Thymus (tissue), 11 donors: ENCODE measurements at regions not wholly inside any gene's neighbourhood (a gene's known extent, or its start where the extent isn't known, plus 50 kb on each side); places are given as distances from the start of the nearest gene placed in this dataset.

ENCODE experiments used
- DNase-seq, 9 donors: peaks; one replicate each; pipeline ENCODE4 v3.0.0-alpha.2; 2013; ENCODE audit warnings: low spot score in 9 of 9, low read depth in 6 of 9, missing footprints in 1 of 9
- H3K27ac ChIP-seq, 2 donors: one replicate each; pipeline ENCODE4 v1.5.1; 2013; ENCODE audit warnings: control low read depth in 1 of 2, low read depth in 1 of 2, low read length in 1 of 2, mild to moderate bottlenecking in 1 of 2, moderate library complexity in 1 of 2
- H3K27me3 ChIP-seq, 2 donors: one replicate each; pipeline ENCODE4 v1.5.1; 2013; ENCODE audit warnings: low read length in 1 of 2; ENCODE audit not compliant: control insufficient read depth in 2 of 2, insufficient read depth in 1 of 2
- H3K36me3 ChIP-seq, 2 donors: one replicate each; pipeline ENCODE4 v1.5.1; 2013; ENCODE audit warnings: low read length in 1 of 2, mild to moderate bottlenecking in 1 of 2, moderate library complexity in 1 of 2; ENCODE audit not compliant: control insufficient read depth in 2 of 2, insufficient read depth in 2 of 2
- H3K4me1 ChIP-seq, 2 donors: one replicate each; pipeline ENCODE4 v1.5.1; 2013; ENCODE audit warnings: low read length in 2 of 2; ENCODE audit not compliant: control insufficient read depth in 2 of 2, insufficient read depth in 2 of 2
- H3K4me3 ChIP-seq, 2 donors: one replicate each; pipeline ENCODE4 v1.5.1; 2013; ENCODE audit warnings: low read length in 2 of 2, control low read depth in 1 of 2, mild to moderate bottlenecking in 1 of 2
- H3K9me3 ChIP-seq, 2 donors: one replicate each; pipeline ENCODE4 v1.5.1; 2013; ENCODE audit warnings: low read length in 1 of 2, mild to moderate bottlenecking in 1 of 2; ENCODE audit not compliant: control insufficient read depth in 2 of 2, insufficient read depth in 1 of 2
- WGBS: extraction: QIAGEN DNeasy Blood & Tissue Kit; methylation state at CpG from one replicate; pipeline ENCODE4 v1.1.7; 2013; 5-methylcytosine and 5-hydroxymethylcytosine counted together
- donor health status: healthy.

DNA sequence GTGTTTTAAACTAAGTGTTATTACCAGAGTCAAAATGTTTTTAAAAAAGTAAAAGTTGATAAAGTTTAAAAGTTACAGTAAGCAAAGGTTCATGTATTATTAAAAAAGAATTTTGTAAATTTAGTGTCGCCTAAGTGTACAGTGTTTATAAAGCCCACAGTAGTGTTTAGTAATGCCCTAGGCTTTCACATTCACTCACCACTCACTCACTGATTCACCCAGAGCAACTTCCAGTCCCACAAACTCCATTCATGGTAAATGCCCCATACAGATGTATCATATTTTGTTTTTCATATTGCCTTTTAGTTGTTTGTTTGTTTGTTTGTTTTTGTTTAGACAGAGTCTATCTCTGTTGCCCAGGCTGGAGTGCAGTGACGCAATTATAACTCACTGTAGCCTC lies 353.8 kb upstream of the PTBP2 start:
- H3K4me1 ChIP-seq = no peaks in the 10 kb centered on the region
- H3K27me3 ChIP-seq = no peaks in the 10 kb centered on the region
- 98% methylated on average over 2 of the region's 2 CpGs for WGBS
- H3K27ac ChIP-seq = no peak overlapping the region
- no peaks in the 10 kb centered on the region for H3K36me3 ChIP-seq
- H3K9me3 ChIP-seq = no peaks in the 10 kb centered on the region
- H3K4me3 ChIP-seq = no peak overlapping the region
- no peak for DNase-seq

- 61% methylated on average over 5 of the region's 5 CpGs for WGBS
- Histone ChIP-seq H3K4me3 (no peak overlapping the region), H3K9me3 (no peaks in the 10 kb centered on the region), H3K4me1 (no peaks in the 10 kb centered on the region), H3K27ac (no peak overlapping the region), H3K36me3 (no peaks in the 10 kb centered on the region), H3K27me3 (no peaks in the 10 kb centered on the region)
- DNase-seq = no peak
These were observed 350.8 kb upstream of the PTBP2 start for GRCh38 chr1:96370757-96371156.

GRCh38 chr1:96372881-96373280 lies 348.7 kb upstream of the PTBP2 start:
- no peak overlapping the region for H3K4me3 ChIP-seq
- H3K4me1 ChIP-seq = no peaks in the 10 kb centered on the region
- no peaks in the 10 kb centered on the region for H3K36me3 ChIP-seq
- DNase-seq = no peak
- WGBS = 98% methylated on average over 1 of the region's 1 CpG
- H3K27me3 ChIP-seq = no peaks in the 10 kb centered on the region
- no peak overlapping the region for H3K27ac ChIP-seq
- H3K9me3 ChIP-seq = peaks cover 0 to 10% of the 10 kb centered on the region in 2 donors

GRCh38 chr1:96374076-96374762 lies 347.4 kb upstream of the PTBP2 start:
- 95% methylated on average over 1 of the region's 1 CpG for WGBS
- Histone ChIP-seq H3K9me3 (peaks cover 0 to 10% of the 10 kb centered on the region in 2 donors), H3K27ac (no peak overlapping the region), H3K4me3 (no peak overlapping the region), H3K36me3 (no peaks in the 10 kb centered on the region), H3K4me1 (no peaks in the 10 kb centered on the region), H3K27me3 (no peaks in the 10 kb centered on the region)
- DNase-seq = no peak

DNA sequence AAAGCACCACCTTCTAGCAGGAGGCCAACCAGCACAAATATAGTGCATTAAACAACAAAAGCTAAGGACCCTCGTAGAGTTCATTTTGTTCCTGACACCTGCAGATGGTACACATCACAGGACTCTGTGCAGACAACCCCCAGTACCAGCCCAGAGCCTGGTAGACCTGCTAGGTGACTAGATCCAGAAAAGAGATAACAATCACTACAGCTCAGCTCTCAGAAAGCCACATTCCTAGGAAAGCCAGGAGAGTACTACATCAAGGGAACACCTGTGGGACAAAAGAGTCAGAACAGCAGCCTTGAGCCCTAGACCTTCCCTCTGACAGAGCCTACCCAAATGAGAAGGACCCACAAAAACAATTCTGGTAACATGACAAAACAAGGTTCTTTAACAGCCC lies 344.7 kb upstream of the PTBP2 start:
- H3K27ac ChIP-seq = no peak overlapping the region
- H3K9me3 ChIP-seq = peaks cover 0 to 10% of the 10 kb centered on the region in 2 donors
- H3K36me3 ChIP-seq = no peaks in the 10 kb centered on the region
- H3K27me3 ChIP-seq = no peaks in the 10 kb centered on the region
- 73% methylated on average over 1 of the region's 1 CpG for WGBS
- no peaks in the 10 kb centered on the region for H3K4me1 ChIP-seq
- H3K4me3 ChIP-seq = no peak overlapping the region
- DNase-seq = no peak

- Histone ChIP-seq H3K9me3 (no peaks in the 10 kb centered on the region), H3K27me3 (no peaks in the 10 kb centered on the region), H3K4me1 (no peaks in the 10 kb centered on the region), H3K36me3 (no peaks in the 10 kb centered on the region), H3K27ac (no peak overlapping the region), H3K4me3 (no peak overlapping the region)
- DNase-seq = no peak
- WGBS = 83% methylated on average over 2 of the region's 2 CpGs
These were observed 337.0 kb upstream of the PTBP2 start for GRCh38 chr1:96384611-96385010.

GRCh38 chr1:96387785-96388184 lies 333.8 kb upstream of the PTBP2 start:
- no peaks in the 10 kb centered on the region for H3K36me3 ChIP-seq
- 92% methylated on average over 3 of the region's 3 CpGs for WGBS

DNA sequence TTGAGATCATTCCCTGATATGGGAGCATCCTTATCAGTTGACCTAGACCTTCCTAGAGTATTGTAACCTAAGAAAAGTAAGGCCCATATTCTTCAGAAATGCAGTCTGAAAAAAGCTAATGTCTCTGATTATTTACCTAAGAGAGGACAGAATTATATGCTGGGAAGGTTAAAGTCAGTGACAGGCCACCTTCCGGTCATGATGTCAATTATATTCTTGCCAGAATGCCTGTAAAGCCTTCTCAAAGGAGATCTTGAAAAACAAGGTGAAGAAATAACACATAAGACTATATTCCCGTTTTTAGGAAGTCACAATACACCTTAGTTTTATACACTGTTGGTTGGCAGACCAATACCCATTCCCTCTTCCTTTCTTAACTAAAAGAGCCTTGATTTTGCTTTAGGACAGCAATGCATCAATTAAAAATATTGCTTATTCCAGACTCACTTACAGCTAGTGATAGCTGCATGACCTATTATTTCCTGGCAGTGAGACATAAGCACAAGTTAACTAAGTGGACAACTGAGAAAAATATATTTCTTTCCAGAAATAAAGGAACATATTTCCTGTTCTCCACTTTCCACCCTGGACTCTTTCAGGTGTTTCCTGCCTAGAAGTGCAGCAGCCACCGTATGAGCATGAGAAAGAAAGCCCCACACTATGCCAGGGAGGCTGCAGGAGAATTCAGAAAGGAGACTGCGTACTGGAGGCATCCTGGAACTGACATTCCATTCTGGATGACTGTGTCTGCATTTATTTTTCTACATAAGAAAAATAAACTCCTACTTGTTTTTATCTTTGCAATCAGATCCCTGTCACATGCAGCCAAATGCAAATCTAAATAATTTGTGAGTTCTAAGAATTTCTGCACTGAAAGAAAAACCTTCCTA lies 332.9 kb upstream of the PTBP2 start:
- no peaks in the 10 kb centered on the region for H3K36me3 ChIP-seq
- H3K4me1 ChIP-seq = no peaks in the 10 kb centered on the region
- 73% methylated on average over 4 of the region's 4 CpGs for WGBS
- H3K27me3 ChIP-seq = no peaks in the 10 kb centered on the region
- no peak overlapping the region for H3K27ac ChIP-seq
- no peak for DNase-seq
- H3K4me3 ChIP-seq = no peak overlapping the region
- H3K9me3 ChIP-seq = no peaks in the 10 kb centered on the region

More at GRCh38 chr1:96387785-96388184, 333.8 kb upstream of the PTBP2 start:
- Histone ChIP-seq H3K27me3 (no peaks in the 10 kb centered on the region), H3K4me1 (no peaks in the 10 kb centered on the region), H3K27ac (no peak overlapping the region), H3K4me3 (no peak overlapping the region), H3K9me3 (no peaks in the 10 kb centered on the region)
- no peak for DNase-seq

DNA sequence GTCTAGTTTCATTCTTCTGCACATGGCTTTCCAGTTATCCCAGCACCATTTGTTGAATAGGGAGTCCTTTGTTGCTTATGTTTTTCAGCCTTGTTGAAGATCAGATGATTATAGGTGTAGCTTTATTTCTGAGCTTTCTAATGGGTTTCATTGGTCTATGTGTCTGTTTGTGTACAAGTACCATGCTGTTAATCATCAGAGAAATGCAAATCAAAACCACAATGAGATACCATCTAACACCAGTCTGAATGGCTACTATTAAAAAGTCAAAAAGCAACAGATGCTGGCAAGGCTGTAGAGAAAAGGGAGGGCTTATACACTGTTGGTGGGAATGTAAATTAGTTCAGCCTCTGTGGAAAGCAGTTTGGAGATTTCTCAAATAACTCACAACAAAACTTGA lies 321.5 kb upstream of the PTBP2 start:
- no peak overlapping the region for H3K4me3 ChIP-seq
- H3K9me3 ChIP-seq = no peaks in the 10 kb centered on the region

More for the DNA sequence above, 321.5 kb upstream of the PTBP2 start:
- DNase-seq = no peak
- Histone ChIP-seq H3K27ac (no peak overlapping the region), H3K4me1 (no peaks in the 10 kb centered on the region), H3K36me3 (no peaks in the 10 kb centered on the region), H3K27me3 (no peaks in the 10 kb centered on the region)
